UCSD-AML1 (cell line): ENCODE measurements at regions not wholly inside any gene's neighbourhood (a gene's known extent, or its start where the extent isn't known, plus 50 kb on each side); places are given as distances from the start of the nearest gene placed in this dataset.
"Not testable (repeated sequence)": the region's sequence is repeated elsewhere in the genome, so short reads cannot be mapped to it uniquely, and the experiment has no call there.

Experiments used
- DNase-seq: peaks from one replicate; lab custom pipeline; 2025; ENCODE audit not compliant: unreplicated experiment; lab: John Stamatoyannopoulos, UW

GRCh38 chr17:56690441-56691291 lies 97.2 kb downstream of the NOG start:
- DNase-seq = no peak

- DNase-seq = no peak
Observed at GRCh38 chr17:56694825-56695224, 101.3 kb downstream of the NOG start.

GRCh38 chr17:56697190-56697589 lies 103.7 kb downstream of the NOG start:
- DNase-seq = no peak

GRCh38 chr17:56699186-56699894 lies 105.8 kb downstream of the NOG start:
- DNase-seq = no peak

- no peak for DNase-seq
Observed at GRCh38 chr17:56700919-56701420, 107.5 kb downstream of the NOG start.

GRCh38 chr17:56707312-56708219 lies 114.1 kb downstream of the NOG start:
- DNase-seq = no peak

- DNase-seq = no peak
Observed at GRCh38 chr17:56708220-56708558, 114.7 kb downstream of the NOG start.

GRCh38 chr17:56708670-56709410 lies 115.3 kb downstream of the NOG start:
- no peak for DNase-seq

GRCh38 chr17:56710986-56711385 lies 117.5 kb downstream of the NOG start:
- no peak for DNase-seq

- DNase-seq = peak; percentile 85
Observed at GRCh38 chr17:56715613-56716357, 117.9 kb downstream of the C17orf67 start.

GRCh38 chr17:56717471-56717870 lies 116.2 kb downstream of the C17orf67 start:
- DNase-seq = no peak

GRCh38 chr17:56718515-56718914 lies 115.2 kb downstream of the C17orf67 start:
- DNase-seq = no peak

GRCh38 chr17:56723421-56723820 lies 110.3 kb downstream of the C17orf67 start:
- DNase-seq = no peak

- DNase-seq = no peak
Observed at GRCh38 chr17:56724664-56725063, 109.1 kb downstream of the C17orf67 start.

- DNase-seq = no peak
Observed at GRCh38 chr17:56725144-56725543, 108.6 kb downstream of the C17orf67 start.

GRCh38 chr17:56727876-56728617 lies 105.7 kb downstream of the C17orf67 start:
- no peak for DNase-seq

GRCh38 chr17:56731096-56731495 lies 102.6 kb downstream of the C17orf67 start:
- DNase-seq = not testable (repeated sequence)

- DNase-seq = no peak
Observed at GRCh38 chr17:56733833-56734232, 99.9 kb downstream of the C17orf67 start.

- DNase-seq = no peak
Observed at GRCh38 chr17:56735842-56736241, 97.9 kb downstream of the C17orf67 start.
